H9 (cell line): ENCODE measurements at regions not wholly inside any gene's neighbourhood (a gene's known extent, or its start where the extent isn't known, plus 50 kb on each side); places are given as distances from the start of the nearest gene placed in this dataset.

Source experiments
- DNase-seq: peaks from one replicate; pipeline ENCODE4 v3.0.0-alpha.2; 2017
- H2AFZ ChIP-seq: one replicate; pipeline ENCODE4 v1.6.1; 2013; ENCODE audit warnings: mild to moderate bottlenecking, low read length, control low read depth, moderate library complexity
- H2AK5ac ChIP-seq: 2 replicates; pipeline ENCODE4 v1.6.1; 2013; ENCODE audit warnings: low read length, control low read depth, mixed read lengths; ENCODE audit not compliant: insufficient read length
- H2BK120ac ChIP-seq: one replicate; pipeline ENCODE4 v1.6.1; 2013; ENCODE audit warnings: low read depth, mild to moderate bottlenecking, low read length, control low read depth, inconsistent platforms; ENCODE audit not compliant: poor library complexity, severe bottlenecking
- H2BK12ac ChIP-seq: 2 replicates; pipeline ENCODE4 v1.6.1; 2013; ENCODE audit warnings: low read length, control low read depth, mixed read lengths, low read depth; ENCODE audit not compliant: insufficient read length
- H2BK15ac ChIP-seq: 2 replicates; pipeline ENCODE4 v1.6.1; 2013; ENCODE audit warnings: low read depth, low read length, control low read depth
- H2BK20ac ChIP-seq: one replicate; pipeline ENCODE4 v1.6.1; 2013; ENCODE audit warnings: low read depth, mild to moderate bottlenecking, low read length, control low read depth, inconsistent platforms; ENCODE audit not compliant: poor library complexity, severe bottlenecking
- H2BK5ac ChIP-seq: 2 replicates; pipeline ENCODE4 v1.6.1; 2013; ENCODE audit warnings: low read length, control low read depth, mixed read lengths; ENCODE audit not compliant: insufficient read length
- H3K14ac ChIP-seq: 2 replicates; pipeline ENCODE4 v1.6.1; 2013; ENCODE audit warnings: low read length, control low read depth; ENCODE audit not compliant: insufficient read depth
- H3K18ac ChIP-seq: 2 replicates; pipeline ENCODE4 v1.6.1; 2013; ENCODE audit warnings: low read depth, mild to moderate bottlenecking, mixed read lengths, low read length, control low read depth; ENCODE audit not compliant: insufficient read length
- H3K23ac ChIP-seq: 2 replicates; pipeline ENCODE4 v1.6.1; 2013; ENCODE audit warnings: low read length, control low read depth, mixed read lengths, low read depth; ENCODE audit not compliant: insufficient read length
- H3K23me2 ChIP-seq: 2 replicates; pipeline ENCODE4 v1.6.1; 2013; ENCODE audit warnings: low read depth, mild to moderate bottlenecking, mixed read lengths, low read length, control low read depth; ENCODE audit not compliant: insufficient read length, poor library complexity, severe bottlenecking
- H3K27ac ChIP-seq: 2 replicates; pipeline ENCODE4 v1.5.1; 2013; ENCODE audit warnings: low read length, control low read depth, mixed read lengths, low read depth; ENCODE audit not compliant: insufficient read length
- H3K27me3 ChIP-seq: 2 replicates; pipeline ENCODE4 v1.6.1; 2013; ENCODE audit warnings: low read length, control low read depth, inconsistent platforms; ENCODE audit not compliant: insufficient read depth
- H3K4ac ChIP-seq: 2 replicates; pipeline ENCODE4 v1.6.1; 2013; ENCODE audit warnings: low read depth, mild to moderate bottlenecking, control low read depth, inconsistent platforms, low read length, moderate library complexity
- H3K4me1 ChIP-seq: 2 replicates; pipeline ENCODE4 v1.6.1; 2013; ENCODE audit warnings: low read length, control low read depth, inconsistent platforms; ENCODE audit not compliant: insufficient read depth
- H3K4me2 ChIP-seq: 2 replicates; pipeline ENCODE4 v1.6.1; 2013; ENCODE audit warnings: low read length, control low read depth, mixed read lengths; ENCODE audit not compliant: insufficient read length, insufficient read depth
- H3K56ac ChIP-seq: 2 replicates; pipeline ENCODE4 v1.6.1; 2013; ENCODE audit warnings: low read depth, mild to moderate bottlenecking, mixed read lengths, low read length, control low read depth; ENCODE audit not compliant: insufficient read length
- H3K79me1 ChIP-seq: 2 replicates; pipeline ENCODE4 v1.6.1; 2013; ENCODE audit warnings: low read depth, mild to moderate bottlenecking, moderate library complexity, low read length, control low read depth, inconsistent platforms; ENCODE audit not compliant: insufficient read depth, poor library complexity, severe bottlenecking
- H3K79me2 ChIP-seq: 2 replicates; pipeline ENCODE4 v1.6.1; 2013; ENCODE audit warnings: low read length, control low read depth, inconsistent platforms; ENCODE audit not compliant: insufficient read depth
- H3K9ac ChIP-seq: 2 replicates; pipeline ENCODE4 v1.6.1; 2013; ENCODE audit warnings: low read length, control low read depth, mixed read lengths; ENCODE audit not compliant: insufficient read length; ENCODE audit errors: extremely low read depth
- H3K9me3 ChIP-seq: one replicate; pipeline ENCODE4 v1.6.1; 2013; ENCODE audit warnings: low read depth, low read length, inconsistent platforms; ENCODE audit not compliant: control insufficient read depth
- H3T11ph ChIP-seq: one replicate; pipeline ENCODE4 v1.6.1; 2013; ENCODE audit warnings: mild to moderate bottlenecking, low read length, control low read depth, inconsistent platforms
- H4K20me1 ChIP-seq: one replicate; pipeline ENCODE4 v1.6.1; 2013; ENCODE audit not compliant: control insufficient read depth, insufficient read length, insufficient read depth
- H4K5ac ChIP-seq: 2 replicates; pipeline ENCODE4 v1.6.1; 2013; ENCODE audit warnings: low read depth, mild to moderate bottlenecking, mixed read lengths, low read length, control low read depth; ENCODE audit not compliant: insufficient read length
- H4K8ac ChIP-seq: replicated peaks from 2 replicates; pipeline ENCODE4 v1.6.1; 2013; ENCODE audit warnings: low read length, control low read depth, mixed read lengths, low read depth; ENCODE audit not compliant: insufficient read length
- H4K91ac ChIP-seq: 2 replicates; pipeline ENCODE4 v1.6.1; 2013; ENCODE audit warnings: low read depth, mild to moderate bottlenecking, moderate library complexity, mixed read lengths, low read length, control low read depth; ENCODE audit not compliant: insufficient read length
- H3K27ac Mint-ChIP-seq, 3 experiments: 2 replicates in 2 of 3; 3 replicates in 1 of 3; pipeline ENCODE4 v1.8.0; 2020 to 2021; ENCODE audit warnings: mixed read lengths in 3 of 3, mild to moderate bottlenecking in 1 of 3, moderate library complexity in 1 of 3
- H3K27me3 Mint-ChIP-seq: 2 replicates; pipeline ENCODE4 v1.8.0; 2021; ENCODE audit warnings: low read depth, mild to moderate bottlenecking, moderate library complexity, mixed read lengths
- H3K36me3 Mint-ChIP-seq, 3 experiments: 2 replicates in 2 of 3; 3 replicates in 1 of 3; pipeline ENCODE4 v1.8.0; 2020 to 2021; ENCODE audit warnings: low read depth in 3 of 3, mixed read lengths in 3 of 3; ENCODE audit not compliant: insufficient read depth in 1 of 3
- H3K4me1 Mint-ChIP-seq, 2 experiments: 2 replicates each; pipeline ENCODE4 v1.8.0; 2020; ENCODE audit warnings: mixed read lengths in 2 of 2
- H3K4me3 Mint-ChIP-seq, 2 experiments: 2 replicates in 1 of 2; 3 replicates in 1 of 2; pipeline ENCODE4 v1.8.0; 2020 to 2021; ENCODE audit warnings: mild to moderate bottlenecking in 2 of 2, mixed read lengths in 2 of 2, moderate library complexity in 1 of 2
- H3K9me3 Mint-ChIP-seq, 2 experiments: 2 replicates in 1 of 2; 3 replicates in 1 of 2; pipeline ENCODE4 v1.8.0; 2020; ENCODE audit warnings: mild to moderate bottlenecking in 2 of 2, mixed read lengths in 2 of 2, moderate library complexity in 1 of 2
- CTCF ChIP-seq: fragments of 200-600 bp; sonication (generic); conservative IDR thresholded peaks from 3 replicates; pipeline ENCODE4 v1.8.0; 2021; ENCODE audit warnings: antibody characterized with exemption, mild to moderate bottlenecking
- WGBS: extraction: QIAGEN DNeasy Blood & Tissue Kit; methylation state at CpG from one replicate; pipeline ENCODE4 v1.1.7; 2013; ENCODE audit warnings: missing lambda C conversion rate, low lambda C conversion rate, mixed read lengths; ENCODE audit not compliant: insufficient read length; ENCODE audit errors: extremely low coverage; 5-methylcytosine and 5-hydroxymethylcytosine counted together

- Histone ChIP-seq H3K56ac (no peak overlapping the region), H3K14ac (no peak overlapping the region), H3K23me2 (no peaks in the 10 kb centered on the region), H4K91ac (no peak overlapping the region), H4K5ac (no peak overlapping the region), H4K8ac (no peak overlapping the region), H2BK20ac (no peak overlapping the region), H3T11ph (no peak overlapping the region), H3K79me2 (no peaks in the 10 kb centered on the region), H2BK12ac (no peak overlapping the region), H3K4me1 (no peaks in the 10 kb centered on the region), H3K79me1 (no peaks in the 10 kb centered on the region), H2AK5ac (no peak overlapping the region), H3K4ac (no peak overlapping the region), H3K23ac (no peak overlapping the region), H4K20me1 (no peaks in the 10 kb centered on the region), H3K27me3 (no peaks in the 10 kb centered on the region), H2BK5ac (no peak overlapping the region), H3K4me2 (no peak overlapping the region), H3K18ac (no peak overlapping the region), H2AFZ (no peak overlapping the region), H3K9me3 (no peaks in the 10 kb centered on the region), H2BK120ac (no peak overlapping the region), H2BK15ac (no peak overlapping the region), H3K27ac (no peak overlapping the region), H3K9ac (no peak overlapping the region)
- no peaks in the 10 kb centered on the region for H3K36me3 Mint-ChIP-seq
- no peaks in the 10 kb centered on the region for H3K27me3 Mint-ChIP-seq
- H3K27ac Mint-ChIP-seq: no peak overlapping the region
- H3K4me1 Mint-ChIP-seq: peaks cover 4 to 6% of the 10 kb centered on the region in 2 experiments; a peak in 3 of 4 replicates
- TF ChIP-seq CTCF: no peak
- no peak overlapping the region for H3K4me3 Mint-ChIP-seq
- DNase-seq: no peak
- no peaks in the 10 kb centered on the region; a peak in 1 of 5 replicates for H3K9me3 Mint-ChIP-seq
- no CpG with 5 or more reads among the region's 2 CpGs for WGBS
Measured at GRCh38 chr4:80126435-80126834, 53.4 kb upstream of the ANTXR2 start.
